ENCODE measurements at regions not wholly inside any gene's neighbourhood (a gene's known extent, or its start where the extent isn't known, plus 50 kb on each side); places are given as distances from the start of the nearest gene placed in this dataset.

DNA sequence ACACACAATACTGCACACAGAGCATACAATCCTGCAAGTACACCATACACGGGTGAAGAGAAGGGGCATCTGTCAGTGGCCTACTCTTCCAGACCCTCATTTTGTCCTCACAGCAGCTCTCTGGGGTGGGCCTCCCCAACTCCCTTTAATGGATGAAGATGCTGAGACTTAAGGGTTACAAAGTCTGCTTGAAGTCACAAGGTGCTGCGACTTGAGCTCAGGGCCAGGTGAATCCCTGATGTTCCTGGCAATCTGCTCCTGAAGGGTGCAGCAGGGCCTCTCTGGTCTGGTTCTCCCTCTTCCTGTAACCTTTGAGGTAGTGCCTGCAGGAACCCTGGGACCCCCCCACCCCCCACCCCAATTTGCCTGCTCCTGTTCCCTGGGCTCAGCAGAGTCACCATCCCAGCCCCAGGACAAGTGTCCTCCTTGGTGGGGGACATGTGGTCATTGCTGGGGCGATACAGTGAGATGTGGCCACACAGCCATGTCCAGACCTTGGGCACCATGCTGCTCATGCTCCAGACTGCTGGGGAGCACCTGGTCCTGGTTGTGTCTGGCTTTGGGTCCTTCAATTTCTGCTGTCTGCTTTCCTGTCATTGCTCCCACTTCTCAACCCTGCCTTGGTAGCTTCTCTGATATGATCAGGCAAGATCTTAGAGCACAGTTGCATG lies 107.5 kb downstream of the METRNL start:
- TF ChIP-seq, protein P1, sequence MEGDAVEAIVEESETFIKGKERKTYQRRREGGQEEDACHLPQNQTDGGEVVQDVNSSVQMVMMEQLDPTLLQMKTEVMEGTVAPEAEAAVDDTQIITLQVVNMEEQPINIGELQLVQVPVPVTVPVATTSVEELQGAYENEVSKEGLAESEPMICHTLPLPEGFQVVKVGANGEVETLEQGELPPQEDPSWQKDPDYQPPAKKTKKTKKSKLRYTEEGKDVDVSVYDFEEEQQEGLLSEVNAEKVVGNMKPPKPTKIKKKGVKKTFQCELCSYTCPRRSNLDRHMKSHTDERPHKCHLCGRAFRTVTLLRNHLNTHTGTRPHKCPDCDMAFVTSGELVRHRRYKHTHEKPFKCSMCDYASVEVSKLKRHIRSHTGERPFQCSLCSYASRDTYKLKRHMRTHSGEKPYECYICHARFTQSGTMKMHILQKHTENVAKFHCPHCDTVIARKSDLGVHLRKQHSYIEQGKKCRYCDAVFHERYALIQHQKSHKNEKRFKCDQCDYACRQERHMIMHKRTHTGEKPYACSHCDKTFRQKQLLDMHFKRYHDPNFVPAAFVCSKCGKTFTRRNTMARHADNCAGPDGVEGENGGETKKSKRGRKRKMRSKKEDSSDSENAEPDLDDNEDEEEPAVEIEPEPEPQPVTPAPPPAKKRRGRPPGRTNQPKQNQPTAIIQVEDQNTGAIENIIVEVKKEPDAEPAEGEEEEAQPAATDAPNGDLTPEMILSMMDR (IDR thresholded peaks at IDR 0.05; ENCODE audit: low read depth, low read length) = no peak
- no peak for TF ChIP-seq EZH2phosphoT487 (IDR thresholded peaks at IDR 0.05; ENCODE audit: low read depth)

Measured in OCI-LY3 (cell line).